Thyroid gland (tissue), 4 donors: ENCODE measurements at regions not wholly inside any gene's neighbourhood (a gene's known extent, or its start where the extent isn't known, plus 50 kb on each side); places are given as distances from the start of the nearest gene placed in this dataset.

Experiments
- DNase-seq, 2 donors: peaks; one replicate each; pipeline ENCODE4 v3.0.0-alpha.2; 2019
- H3K27ac ChIP-seq, 3 donors: fragments of 200-600 bp; sonication (generic); 1 replicate in 2 of 3; 2 replicates in 1 of 3; pipeline ENCODE4 v1.5.1; 2016 to 2019; ENCODE audit warnings: mild to moderate bottlenecking in 1 of 3, moderate library complexity in 1 of 3
- H3K27me3 ChIP-seq: fragments of 200-600 bp; sonication (generic); one replicate; pipeline ENCODE4 v1.5.1; 2019
- H3K36me3 ChIP-seq, 2 donors: fragments of 200-600 bp; sonication (generic); one replicate each; pipeline ENCODE4 v1.5.1; 2016 to 2019
- H3K4me1 ChIP-seq, 2 donors: fragments of 200-600 bp; sonication (generic); one replicate each; pipeline ENCODE4 v1.5.1; 2017 to 2019
- H3K4me3 ChIP-seq, 3 donors: fragments of 200-600 bp; sonication (generic); replicated peaks in 1 of 3; 1 replicate in 2 of 3; 2 replicates in 1 of 3; pipeline ENCODE4 v1.5.1; 2016; ENCODE audit warnings: mild to moderate bottlenecking in 1 of 3
- H3K9me3 ChIP-seq: fragments of 200-600 bp; sonication (generic); one replicate; pipeline ENCODE4 v1.5.1; 2017
- CTCF ChIP-seq, 6 experiments: fragments of 200-600 bp in 3 of 6; fragments of 450-650 bp in 3 of 6; sonication (generic) in 3 of 6; IDR thresholded peaks; one replicate each; pipeline ENCODE4 v1.5.1; 2016 to 2019; ENCODE audit warnings: antibody characterized with exemption in 6 of 6, mild to moderate bottlenecking in 2 of 6, inconsistent platforms in 1 of 6, moderate library complexity in 1 of 6
- POLR2A ChIP-seq, 2 donors: fragments of 450-650 bp; IDR thresholded peaks; one replicate each; pipeline ENCODE4 v1.6.1; 2017; ENCODE audit warnings: antibody characterized with exemption in 2 of 2, mild to moderate bottlenecking in 2 of 2, moderate library complexity in 1 of 2
- WGBS, 2 donors: methylation state at CpG; one replicate each; pipeline ENCODE4 v1.1.5; 2017; 5-methylcytosine and 5-hydroxymethylcytosine counted together
- intact Hi-C: fragments of 100-400 bp; cut with DNase I; formaldehyde crosslinking; loops from one replicate; pipeline ENCODE4 v1.15.1; 2023

- Histone ChIP-seq H3K4me1 (peaks cover 39 to 43% of the 10 kb centered on the region in 2 donors), H3K27ac (peak overlapping the region; percentile 90 to 95 (median 92)), H3K4me3 (no peak overlapping the region), H3K27me3 (no peaks in the 10 kb centered on the region), H3K36me3 (no peaks in the 10 kb centered on the region), H3K9me3 (no peaks in the 10 kb centered on the region)
- DNase-seq: no peak
- intact Hi-C loops: no loop called here
- 93 to 94% methylated on average over 6 of the region's 6 CpGs for WGBS, 2 donors
- TF ChIP-seq POLR2A (IDR thresholded peaks at IDR 0.05): no peak
- no peak for TF ChIP-seq CTCF (IDR thresholded peaks at IDR 0.05)
Measured at GRCh38 chr9:129457325-129457779, 163.5 kb downstream of the C9orf50 start.

- no peaks in the 10 kb centered on the region for H3K27me3 ChIP-seq
- 92 to 94% methylated on average over 3 of the region's 3 CpGs for WGBS, 2 donors
- intact Hi-C loops: no loop called here
Measured at GRCh38 chr9:129456549-129457324, 164.2 kb downstream of the C9orf50 start.

GRCh38 chr9:129455151-129455995 lies 165.5 kb downstream of the C9orf50 start:
- H3K27ac ChIP-seq: no peak overlapping the region
- no peaks in the 10 kb centered on the region for H3K27me3 ChIP-seq
- H3K4me3 ChIP-seq: no peak overlapping the region
- TF ChIP-seq CTCF (IDR thresholded peaks at IDR 0.05): no peak
- TF ChIP-seq POLR2A (IDR thresholded peaks at IDR 0.05): no peak
- intact Hi-C loops: no loop called here
- H3K4me1 ChIP-seq: peaks cover 25 to 38% of the 10 kb centered on the region in 2 donors
- H3K36me3 ChIP-seq: no peaks in the 10 kb centered on the region
- 68 to 74% methylated on average over 13 to 14 of the region's 20 CpGs for WGBS, 2 donors
- H3K9me3 ChIP-seq: no peaks in the 10 kb centered on the region
- DNase-seq: no peak

More at GRCh38 chr9:129456549-129457324, 164.2 kb downstream of the C9orf50 start:
- Histone ChIP-seq H3K4me3 (no peak overlapping the region), H3K4me1 (peaks cover 37 to 42% of the 10 kb centered on the region in 2 donors), H3K9me3 (no peaks in the 10 kb centered on the region), H3K27ac (no peak overlapping the region), H3K36me3 (no peaks in the 10 kb centered on the region)
- no peak for DNase-seq
- TF ChIP-seq POLR2A (IDR thresholded peaks at IDR 0.05) (no peak), CTCF (IDR thresholded peaks at IDR 0.05) (no peak)

- DNase-seq: no peak
- H3K27me3 ChIP-seq: no peaks in the 10 kb centered on the region
- peaks cover 19 to 32% of the 10 kb centered on the region in 2 donors for H3K4me1 ChIP-seq
- H3K36me3 ChIP-seq: no peaks in the 10 kb centered on the region
- TF ChIP-seq POLR2A (IDR thresholded peaks at IDR 0.05) (no peak), CTCF (IDR thresholded peaks at IDR 0.05) (no peak)
- H3K4me3 ChIP-seq: no peak overlapping the region
- WGBS, 2 donors: 96% methylated on average over 8 of the region's 8 CpGs
- H3K9me3 ChIP-seq: no peaks in the 10 kb centered on the region
- no peak overlapping the region for H3K27ac ChIP-seq
- intact Hi-C loops: no loop called here
Measured at GRCh38 chr9:129454467-129455067, 166.3 kb downstream of the C9orf50 start.
